HepG2 (cell line): ENCODE measurements at regions not wholly inside any gene's neighbourhood (a gene's known extent, or its start where the extent isn't known, plus 50 kb on each side); places are given as distances from the start of the nearest gene placed in this dataset.
A peak's percentile ranks its signal among the peaks of the same experiment; 100 is the strongest.

ENCODE experiments used
- AHDC1 ChIP-seq: sonication (generic); formaldehyde crosslinking; IDR thresholded peaks from 2 replicates; pipeline ENCODE4 v1.5.1; 2020; ENCODE audit warnings: mild to moderate bottlenecking, missing genetic modification reagents, borderline replicate concordance
- ATRX ChIP-seq: sonication (generic); formaldehyde crosslinking; IDR thresholded peaks from 2 replicates; pipeline ENCODE4 v1.4.0; 2020; ENCODE audit warnings: missing genetic modification reagents, borderline replicate concordance
- ELF1 ChIP-seq: sonication (generic); formaldehyde crosslinking; IDR thresholded peaks from 2 replicates; pipeline ENCODE4 v1.4.0; 2020; ENCODE audit warnings: missing genetic modification reagents
- FLYWCH1 ChIP-seq: sonication (generic); formaldehyde crosslinking; IDR thresholded peaks from 2 replicates; pipeline ENCODE4 v1.8.1; 2023; ENCODE audit warnings: mild to moderate bottlenecking, missing genetic modification reagents
- MYNN ChIP-seq: sonication (generic); formaldehyde crosslinking; IDR thresholded peaks from 2 replicates; pipeline ENCODE4 v1.4.0; 2020; ENCODE audit warnings: mild to moderate bottlenecking, low read depth, missing genetic modification reagents
- NAIF1 ChIP-seq: sonication (generic); formaldehyde crosslinking; IDR thresholded peaks from 2 replicates; pipeline ENCODE4 v1.5.0; 2020; ENCODE audit warnings: mild to moderate bottlenecking, missing genetic modification reagents, borderline replicate concordance
- NCOA1 ChIP-seq: sonication (generic); formaldehyde crosslinking; IDR thresholded peaks from 2 replicates; pipeline ENCODE4 v1.9.0; 2021; ENCODE audit warnings: missing genetic modification reagents
- NFYC ChIP-seq: IDR thresholded peaks from 2 replicates; pipeline ENCODE4 v1.6.1; 2016; ENCODE audit warnings: missing genetic modification reagents, missing compliant biosample characterization
- NRL ChIP-seq: sonication (generic); formaldehyde crosslinking; IDR thresholded peaks from 2 replicates; pipeline ENCODE4 v1.5.0; 2020; ENCODE audit warnings: missing genetic modification reagents, mild to moderate bottlenecking, moderate library complexity, borderline replicate concordance
- POGZ ChIP-seq: sonication (generic); formaldehyde crosslinking; IDR thresholded peaks from 2 replicates; pipeline ENCODE4 v1.4.0; 2020; ENCODE audit warnings: mild to moderate bottlenecking, missing genetic modification reagents
- RFX5 ChIP-seq: IDR thresholded peaks from 2 replicates; pipeline ENCODE4 v1.6.1; 2011; ENCODE audit warnings: low read depth, low read length, improper control_type of control experiment
- RXRB ChIP-seq: IDR thresholded peaks from 2 replicates; pipeline ENCODE4 v1.6.1; 2016; ENCODE audit warnings: borderline replicate concordance, missing genetic modification reagents, missing compliant biosample characterization
- TAF1 ChIP-seq: sonication (generic); formaldehyde crosslinking; IDR thresholded peaks from 2 replicates; pipeline ENCODE4 v1.4.0; 2020; ENCODE audit warnings: missing genetic modification reagents
- TEAD2 ChIP-seq: sonication (generic); formaldehyde crosslinking; IDR thresholded peaks from 2 replicates; pipeline ENCODE4 v1.9.0; 2021; ENCODE audit warnings: missing genetic modification reagents
- THAP7 ChIP-seq: sonication (generic); formaldehyde crosslinking; IDR thresholded peaks from 2 replicates; pipeline ENCODE4 v1.8.1; 2023; ENCODE audit warnings: mild to moderate bottlenecking, missing genetic modification reagents
- ZNF124 ChIP-seq: sonication (generic); formaldehyde crosslinking; IDR thresholded peaks from 2 replicates; pipeline ENCODE4 v1.4.0; 2020; ENCODE audit warnings: missing genetic modification reagents
- ZNF337 ChIP-seq: sonication (generic); formaldehyde crosslinking; IDR thresholded peaks from 2 replicates; pipeline ENCODE4 v1.5.1; 2020; ENCODE audit warnings: missing genetic modification reagents, low read depth, mild to moderate bottlenecking, borderline replicate concordance
- ZNF382 ChIP-seq: sonication (generic); formaldehyde crosslinking; IDR thresholded peaks from 2 replicates; pipeline ENCODE4 v1.5.0; 2020; ENCODE audit warnings: missing genetic modification reagents, mild to moderate bottlenecking, borderline replicate concordance
- ZNF460 ChIP-seq: sonication (generic); formaldehyde crosslinking; IDR thresholded peaks from 2 replicates; pipeline ENCODE4 v1.5.1; 2020; ENCODE audit warnings: missing genetic modification reagents, mild to moderate bottlenecking, borderline replicate concordance
- ZNF564 ChIP-seq: sonication (generic); formaldehyde crosslinking; IDR thresholded peaks from 2 replicates; pipeline ENCODE4 v1.8.1; 2023; ENCODE audit warnings: mild to moderate bottlenecking, missing genetic modification reagents
- ZSCAN22 ChIP-seq: sonication (generic); formaldehyde crosslinking; IDR thresholded peaks from 2 replicates; pipeline ENCODE4 v1.4.0; 2020; ENCODE audit warnings: mild to moderate bottlenecking, missing genetic modification reagents
- TF ChIP-seq, protein P1 (sequence below): sonication (generic); formaldehyde crosslinking; IDR thresholded peaks from 2 replicates; pipeline ENCODE4 v1.8.1; 2023; ENCODE audit warnings: missing genetic modification reagents, inconsistent platforms, borderline replicate concordance
- TF ChIP-seq, protein P2 (sequence below): sonication (generic); formaldehyde crosslinking; conservative IDR thresholded peaks from 2 replicates; pipeline ENCODE4 v1.5.0; 2020; ENCODE audit warnings: missing genetic modification reagents

GRCh38 chr18:38940863-38941531 lies 1375.4 kb upstream of the CELF4 start (continued):
- TF ChIP-seq THAP7 (no peak), AHDC1 (CRISPR knock-in tag) (no peak), ZNF564 (CRISPR knock-in tag) (no peak), FLYWCH1 (CRISPR knock-in tag) (no peak), NFYC (CRISPR knock-in tag) (peak; percentile 36; the same call in 1 of the 2 replicates), NRL (CRISPR knock-in tag) (no peak), POGZ (CRISPR knock-in tag) (peak; percentile 68), RXRB (CRISPR knock-in tag) (no peak), ZSCAN22 (CRISPR knock-in tag) (no peak), ZNF337 (no peak), ZNF460 (no peak), NAIF1 (CRISPR knock-in tag) (no peak), ZNF382 (CRISPR knock-in tag) (no peak), ZNF124 (no peak), ATRX (no peak), TEAD2 (no peak), RFX5 (no peak), MYNN (CRISPR knock-in tag) (no peak), ELF1 (CRISPR knock-in tag) (no peak), TAF1 (CRISPR knock-in tag) (no peak), NCOA1 (CRISPR knock-in tag) (no peak)
- TF ChIP-seq, protein P1, sequence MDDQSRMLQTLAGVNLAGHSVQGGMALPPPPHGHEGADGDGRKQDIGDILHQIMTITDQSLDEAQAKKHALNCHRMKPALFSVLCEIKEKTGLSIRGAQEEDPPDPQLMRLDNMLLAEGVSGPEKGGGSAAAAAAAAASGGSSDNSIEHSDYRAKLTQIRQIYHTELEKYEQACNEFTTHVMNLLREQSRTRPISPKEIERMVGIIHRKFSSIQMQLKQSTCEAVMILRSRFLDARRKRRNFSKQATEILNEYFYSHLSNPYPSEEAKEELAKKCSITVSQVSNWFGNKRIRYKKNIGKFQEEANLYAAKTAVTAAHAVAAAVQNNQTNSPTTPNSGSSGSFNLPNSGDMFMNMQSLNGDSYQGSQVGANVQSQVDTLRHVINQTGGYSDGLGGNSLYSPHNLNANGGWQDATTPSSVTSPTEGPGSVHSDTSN (CRISPR knock-in tag), result no peak
- TF ChIP-seq, protein P2, sequence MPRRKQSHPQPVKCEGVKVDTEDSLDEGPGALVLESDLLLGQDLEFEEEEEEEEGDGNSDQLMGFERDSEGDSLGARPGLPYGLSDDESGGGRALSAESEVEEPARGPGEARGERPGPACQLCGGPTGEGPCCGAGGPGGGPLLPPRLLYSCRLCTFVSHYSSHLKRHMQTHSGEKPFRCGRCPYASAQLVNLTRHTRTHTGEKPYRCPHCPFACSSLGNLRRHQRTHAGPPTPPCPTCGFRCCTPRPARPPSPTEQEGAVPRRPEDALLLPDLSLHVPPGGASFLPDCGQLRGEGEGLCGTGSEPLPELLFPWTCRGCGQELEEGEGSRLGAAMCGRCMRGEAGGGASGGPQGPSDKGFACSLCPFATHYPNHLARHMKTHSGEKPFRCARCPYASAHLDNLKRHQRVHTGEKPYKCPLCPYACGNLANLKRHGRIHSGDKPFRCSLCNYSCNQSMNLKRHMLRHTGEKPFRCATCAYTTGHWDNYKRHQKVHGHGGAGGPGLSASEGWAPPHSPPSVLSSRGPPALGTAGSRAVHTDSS (CRISPR knock-in tag), result no peak
